KOPT-K1 (cell line): ENCODE measurements at regions not wholly inside any gene's neighbourhood (a gene's known extent, or its start where the extent isn't known, plus 50 kb on each side); places are given as distances from the start of the nearest gene placed in this dataset.

Experiments used
- H3K27ac ChIP-seq: fragments of 200-600 bp; sonication (generic); 2 replicates; pipeline ENCODE4 v1.5.1; 2016; ENCODE audit warnings: antibody characterized with exemption, mild to moderate bottlenecking, low read depth, low read length; ENCODE audit not compliant: poor library complexity, severe bottlenecking
- H3K36me3 ChIP-seq: fragments of 200-600 bp; sonication (generic); 2 replicates; pipeline ENCODE4 v1.5.1; 2017; ENCODE audit warnings: antibody characterized with exemption, mild to moderate bottlenecking, low read length, moderate library complexity; ENCODE audit not compliant: insufficient read depth
- H3K9me3 ChIP-seq: fragments of 200-600 bp; sonication (generic); 2 replicates; pipeline ENCODE4 v1.5.1; 2017; ENCODE audit warnings: antibody characterized with exemption, low read length, mild to moderate bottlenecking; ENCODE audit not compliant: insufficient read depth, poor library complexity, severe bottlenecking

GRCh38 chr4:185965426-185966384 lies 103.3 kb upstream of the TLR3 start:
- peaks cover 13% of the 10 kb centered on the region for H3K9me3 ChIP-seq
- H3K27ac ChIP-seq: no peak overlapping the region
- H3K36me3 ChIP-seq: no peaks in the 10 kb centered on the region

GRCh38 chr4:185966549-185966948 lies 102.4 kb upstream of the TLR3 start:
- Histone ChIP-seq H3K27ac (no peak overlapping the region), H3K36me3 (no peaks in the 10 kb centered on the region), H3K9me3 (peaks cover 9% of the 10 kb centered on the region)

- H3K27ac ChIP-seq: no peak overlapping the region
- peaks cover 9% of the 10 kb centered on the region for H3K9me3 ChIP-seq
- H3K36me3 ChIP-seq: no peaks in the 10 kb centered on the region
Observed at GRCh38 chr4:185966997-185967775, 101.8 kb upstream of the TLR3 start.

GRCh38 chr4:185969657-185970056 lies 99.3 kb upstream of the TLR3 start:
- Histone ChIP-seq H3K27ac (no peak overlapping the region), H3K36me3 (no peaks in the 10 kb centered on the region), H3K9me3 (peaks cover 9% of the 10 kb centered on the region)

GRCh38 chr4:185987961-185988627 lies 80.9 kb upstream of the TLR3 start:
- H3K27ac ChIP-seq: no peak overlapping the region

GRCh38 chr4:185991770-185992169 lies 77.2 kb upstream of the TLR3 start:
- H3K9me3 ChIP-seq: no peaks in the 10 kb centered on the region
- no peak overlapping the region for H3K27ac ChIP-seq
- H3K36me3 ChIP-seq: no peaks in the 10 kb centered on the region

More at GRCh38 chr4:185987961-185988627, 80.9 kb upstream of the TLR3 start:
- H3K36me3 ChIP-seq: no peaks in the 10 kb centered on the region
- peaks cover 10% of the 10 kb centered on the region for H3K9me3 ChIP-seq

- H3K9me3 ChIP-seq: no peaks in the 10 kb centered on the region
- H3K36me3 ChIP-seq: no peaks in the 10 kb centered on the region
- H3K27ac ChIP-seq: no peak overlapping the region
Observed at GRCh38 chr4:185992585-185992984, 76.4 kb upstream of the TLR3 start.

- Histone ChIP-seq H3K36me3 (no peaks in the 10 kb centered on the region), H3K9me3 (no peaks in the 10 kb centered on the region), H3K27ac (no peak overlapping the region)
Observed at GRCh38 chr4:185993328-185993973, 75.5 kb upstream of the TLR3 start.

GRCh38 chr4:185994750-185995149 lies 74.2 kb upstream of the TLR3 start:
- no peak overlapping the region for H3K27ac ChIP-seq
- H3K9me3 ChIP-seq: no peaks in the 10 kb centered on the region

GRCh38 chr4:185995665-185996064 lies 73.3 kb upstream of the TLR3 start:
- H3K27ac ChIP-seq: no peak overlapping the region
- no peaks in the 10 kb centered on the region for H3K9me3 ChIP-seq
- no peaks in the 10 kb centered on the region for H3K36me3 ChIP-seq

More at GRCh38 chr4:185994750-185995149, 74.2 kb upstream of the TLR3 start:
- H3K36me3 ChIP-seq: no peaks in the 10 kb centered on the region

- Histone ChIP-seq H3K36me3 (no peaks in the 10 kb centered on the region), H3K27ac (no peak overlapping the region)
Observed at GRCh38 chr4:185997296-185997695, 71.7 kb upstream of the TLR3 start.

GRCh38 chr4:185998791-185999190 lies 70.2 kb upstream of the TLR3 start:
- H3K9me3 ChIP-seq: no peaks in the 10 kb centered on the region
- no peaks in the 10 kb centered on the region for H3K36me3 ChIP-seq
- no peak overlapping the region for H3K27ac ChIP-seq

More at GRCh38 chr4:185997296-185997695, 71.7 kb upstream of the TLR3 start:
- H3K9me3 ChIP-seq: no peaks in the 10 kb centered on the region

- Histone ChIP-seq H3K36me3 (no peaks in the 10 kb centered on the region), H3K27ac (no peak overlapping the region), H3K9me3 (no peaks in the 10 kb centered on the region)
Observed at GRCh38 chr4:185999207-185999606, 69.7 kb upstream of the TLR3 start.

GRCh38 chr4:186002853-186003252 lies 66.1 kb upstream of the TLR3 start:
- H3K27ac ChIP-seq: no peak overlapping the region
- no peaks in the 10 kb centered on the region for H3K9me3 ChIP-seq
- no peaks in the 10 kb centered on the region for H3K36me3 ChIP-seq
